HG03103 (cell line): ENCODE measurements at regions not wholly inside any gene's neighbourhood (a gene's known extent, or its start where the extent isn't known, plus 50 kb on each side); places are given as distances from the start of the nearest gene placed in this dataset.

Source experiments
- ATAC-seq: cut with Tn5 transposase; IDR thresholded peaks from one replicate; pipeline ENCODE4 v1.9.1; 2021; ENCODE audit warnings: low read depth; ENCODE audit not compliant: unreplicated experiment

GRCh38 chr4:130393642-130394041 lies 1297.7 kb downstream of the C4orf33 start:
- no peak for ATAC-seq

- ATAC-seq, result no peak
Measured at GRCh38 chr4:130395871-130396270, 1299.9 kb downstream of the C4orf33 start.

- ATAC-seq, result no peak
Measured at GRCh38 chr4:130403221-130403620, 1307.3 kb downstream of the C4orf33 start.

- ATAC-seq, result no peak
Measured at GRCh38 chr4:130416228-130416627, 1320.3 kb downstream of the C4orf33 start.

GRCh38 chr4:130419211-130419975 lies 1323.4 kb downstream of the C4orf33 start:
- ATAC-seq, result no peak

- ATAC-seq, result no peak
Measured at GRCh38 chr4:130422261-130422660, 1326.3 kb downstream of the C4orf33 start.

GRCh38 chr4:130424211-130424610 lies 1328.3 kb downstream of the C4orf33 start:
- ATAC-seq, result no peak

- no peak for ATAC-seq
Measured at GRCh38 chr4:130432289-130432688, 1336.3 kb downstream of the C4orf33 start.

GRCh38 chr4:130449741-130450140 lies 1353.8 kb downstream of the C4orf33 start:
- ATAC-seq, result no peak

GRCh38 chr4:130468340-130468739 lies 1372.4 kb downstream of the C4orf33 start:
- no peak for ATAC-seq

- ATAC-seq, result no peak
Measured at GRCh38 chr4:130478406-130478805, 1382.5 kb downstream of the C4orf33 start.

- no peak for ATAC-seq
Measured at GRCh38 chr4:130479020-130479419, 1383.1 kb downstream of the C4orf33 start.

- no peak for ATAC-seq
Measured at GRCh38 chr4:130479674-130480073, 1383.7 kb downstream of the C4orf33 start.

- no peak for ATAC-seq
Measured at GRCh38 chr4:130484826-130485225, 1388.9 kb downstream of the C4orf33 start.

- ATAC-seq, result no peak
Measured at GRCh38 chr4:130485371-130485770, 1389.4 kb downstream of the C4orf33 start.

- ATAC-seq, result no peak
Measured at GRCh38 chr4:130486186-130486585, 1390.2 kb downstream of the C4orf33 start.

GRCh38 chr4:130486841-130487240 lies 1390.9 kb downstream of the C4orf33 start:
- no peak for ATAC-seq

GRCh38 chr4:130510661-130511060 lies 1414.7 kb downstream of the C4orf33 start:
- no peak for ATAC-seq

- ATAC-seq, result no peak
Measured at GRCh38 chr4:130511776-130512175, 1415.8 kb downstream of the C4orf33 start.

GRCh38 chr4:130524057-130524456 lies 1428.1 kb downstream of the C4orf33 start:
- no peak for ATAC-seq

- ATAC-seq, result no peak
Measured at GRCh38 chr4:130530505-130530904, 1434.6 kb downstream of the C4orf33 start.

GRCh38 chr4:130534651-130535050 lies 1438.7 kb downstream of the C4orf33 start:
- no peak for ATAC-seq

GRCh38 chr4:130542953-130543352 lies 1447.0 kb downstream of the C4orf33 start:
- ATAC-seq, result no peak
